Endodermal cell (in vitro differentiated cells): ENCODE measurements at regions not wholly inside any gene's neighbourhood (a gene's known extent, or its start where the extent isn't known, plus 50 kb on each side); places are given as distances from the start of the nearest gene placed in this dataset.

ENCODE experiments used
- DNase-seq: peaks from one replicate; pipeline ENCODE4 v3.0.0-alpha.2; 2017
- H3K27ac ChIP-seq: 2 replicates; pipeline ENCODE4 v1.5.1; 2013; ENCODE audit warnings: mild to moderate bottlenecking, low read depth, low read length, moderate library complexity
- H3K27me3 ChIP-seq: 2 replicates; pipeline ENCODE4 v1.6.1; 2013; ENCODE audit warnings: mild to moderate bottlenecking, low read length, moderate library complexity; ENCODE audit not compliant: insufficient read depth, control insufficient read depth, poor library complexity, severe bottlenecking
- H3K36me3 ChIP-seq: 2 replicates; pipeline ENCODE4 v1.7.0; 2013; ENCODE audit warnings: mild to moderate bottlenecking, low read length, moderate library complexity; ENCODE audit not compliant: control insufficient read depth, insufficient read depth
- H3K4me1 ChIP-seq: one replicate; pipeline ENCODE4 v1.7.0; 2013; ENCODE audit warnings: low read length; ENCODE audit not compliant: control insufficient read depth, insufficient read depth
- H3K4me3 ChIP-seq: 2 replicates; pipeline ENCODE4 v1.5.1; 2013; ENCODE audit warnings: mild to moderate bottlenecking, low read length, moderate library complexity
- H3K9ac ChIP-seq: 2 replicates; pipeline ENCODE4 v1.6.1; 2013; ENCODE audit warnings: mild to moderate bottlenecking, low read length, moderate library complexity; ENCODE audit not compliant: poor library complexity, severe bottlenecking; ENCODE audit errors: extremely low read depth
- H3K9me3 ChIP-seq: 2 replicates; pipeline ENCODE4 v1.6.1; 2013; ENCODE audit warnings: mild to moderate bottlenecking, low read length, moderate library complexity; ENCODE audit not compliant: control insufficient read depth
- H3K27ac Mint-ChIP-seq: 2 replicates; pipeline ENCODE4 v1.8.0; 2020; ENCODE audit warnings: mixed read lengths
- H3K27me3 Mint-ChIP-seq: 2 replicates; pipeline ENCODE4 v1.8.0; 2021; ENCODE audit warnings: mild to moderate bottlenecking, mixed read lengths; ENCODE audit not compliant: insufficient read depth
- H3K36me3 Mint-ChIP-seq: 2 replicates; pipeline ENCODE4 v1.8.0; 2020; ENCODE audit warnings: low read depth, mixed read lengths
- H3K4me1 Mint-ChIP-seq: 2 replicates; pipeline ENCODE4 v1.8.0; 2020; ENCODE audit warnings: mixed read lengths
- H3K4me3 Mint-ChIP-seq: 2 replicates; pipeline ENCODE4 v1.8.0; 2020; ENCODE audit warnings: mild to moderate bottlenecking, moderate library complexity, mixed read lengths
- H3K9me3 Mint-ChIP-seq: 2 replicates; pipeline ENCODE4 v1.8.0; 2020; ENCODE audit warnings: mild to moderate bottlenecking, mixed read lengths
- WGBS, 2 experiments: methylation state at CpG; one replicate each; pipeline versions ENCODE4 v1.1.5 to v1.1.7; 2013; ENCODE audit warnings: missing lambda C conversion rate in 2 of 2, mixed read lengths in 1 of 2; ENCODE audit not compliant: insufficient coverage in 1 of 2, insufficient read length in 1 of 2; 5-methylcytosine and 5-hydroxymethylcytosine counted together
- TF ChIP-seq, protein P1 (sequence below): fragments of 200-600 bp; sonication (generic); conservative IDR thresholded peaks from 2 replicates; pipeline ENCODE4 v1.5.0; 2021; ENCODE audit warnings: antibody characterized with exemption, mild to moderate bottlenecking

GRCh38 chr3:162468791-162469190 is 972.2 kb downstream of the OTOL1 start:
- Mint-ChIP-seq H3K4me3 (no peak overlapping the region), H3K4me1 (no peaks in the 10 kb centered on the region), H3K36me3 (no peaks in the 10 kb centered on the region), H3K9me3 (no peaks in the 10 kb centered on the region), H3K27me3 (no peaks in the 10 kb centered on the region), H3K27ac (no peak overlapping the region)
- Histone ChIP-seq H3K4me1 (no peaks in the 10 kb centered on the region), H3K9ac (no peak overlapping the region), H3K9me3 (no peaks in the 10 kb centered on the region), H3K4me3 (no peak overlapping the region), H3K27ac (no peak overlapping the region), H3K27me3 (no peaks in the 10 kb centered on the region), H3K36me3 (no peaks in the 10 kb centered on the region)
- WGBS, 2 experiments: 88 to 96% methylated on average over 1 to 2 of the region's 2 CpGs
- no peak for DNase-seq
- TF ChIP-seq, protein P1, sequence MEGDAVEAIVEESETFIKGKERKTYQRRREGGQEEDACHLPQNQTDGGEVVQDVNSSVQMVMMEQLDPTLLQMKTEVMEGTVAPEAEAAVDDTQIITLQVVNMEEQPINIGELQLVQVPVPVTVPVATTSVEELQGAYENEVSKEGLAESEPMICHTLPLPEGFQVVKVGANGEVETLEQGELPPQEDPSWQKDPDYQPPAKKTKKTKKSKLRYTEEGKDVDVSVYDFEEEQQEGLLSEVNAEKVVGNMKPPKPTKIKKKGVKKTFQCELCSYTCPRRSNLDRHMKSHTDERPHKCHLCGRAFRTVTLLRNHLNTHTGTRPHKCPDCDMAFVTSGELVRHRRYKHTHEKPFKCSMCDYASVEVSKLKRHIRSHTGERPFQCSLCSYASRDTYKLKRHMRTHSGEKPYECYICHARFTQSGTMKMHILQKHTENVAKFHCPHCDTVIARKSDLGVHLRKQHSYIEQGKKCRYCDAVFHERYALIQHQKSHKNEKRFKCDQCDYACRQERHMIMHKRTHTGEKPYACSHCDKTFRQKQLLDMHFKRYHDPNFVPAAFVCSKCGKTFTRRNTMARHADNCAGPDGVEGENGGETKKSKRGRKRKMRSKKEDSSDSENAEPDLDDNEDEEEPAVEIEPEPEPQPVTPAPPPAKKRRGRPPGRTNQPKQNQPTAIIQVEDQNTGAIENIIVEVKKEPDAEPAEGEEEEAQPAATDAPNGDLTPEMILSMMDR: no peak

- no peaks in the 10 kb centered on the region for H3K36me3 Mint-ChIP-seq
- no peaks in the 10 kb centered on the region for H3K4me1 ChIP-seq
- H3K9me3 Mint-ChIP-seq: peaks cover 2% of the 10 kb centered on the region
- H3K27me3 ChIP-seq: no peaks in the 10 kb centered on the region
- 93% methylated on average over 1 of the region's 1 CpG; no CpG with 5 or more reads in 1 of the 2 experiments for WGBS, 2 experiments
- H3K27ac Mint-ChIP-seq: no peak overlapping the region
- H3K9me3 ChIP-seq: peaks cover 4% of the 10 kb centered on the region
- no peaks in the 10 kb centered on the region for H3K4me1 Mint-ChIP-seq
- no peaks in the 10 kb centered on the region for H3K27me3 Mint-ChIP-seq
- H3K9ac ChIP-seq: no peak overlapping the region
- H3K27ac ChIP-seq: no peak overlapping the region
- no peaks in the 10 kb centered on the region for H3K36me3 ChIP-seq
- H3K4me3 Mint-ChIP-seq: no peak overlapping the region
- DNase-seq: no peak
- H3K4me3 ChIP-seq: no peak overlapping the region
- TF ChIP-seq, protein P1: no peak
These were observed 990.5 kb downstream of the OTOL1 start for GRCh38 chr3:162487138-162487537.

- H3K27ac Mint-ChIP-seq: no peak overlapping the region
- no peak overlapping the region for H3K4me3 Mint-ChIP-seq
- Histone ChIP-seq H3K4me3 (no peak overlapping the region), H3K9me3 (peaks cover 4% of the 10 kb centered on the region), H3K36me3 (no peaks in the 10 kb centered on the region), H3K27ac (no peak overlapping the region), H3K27me3 (peaks cover 5% of the 10 kb centered on the region), H3K4me1 (no peaks in the 10 kb centered on the region), H3K9ac (no peak overlapping the region)
- no peaks in the 10 kb centered on the region for H3K27me3 Mint-ChIP-seq
- no peaks in the 10 kb centered on the region for H3K4me1 Mint-ChIP-seq
- TF ChIP-seq, protein P1: peak; percentile 58
- 95% methylated on average over 2 of the region's 2 CpGs; no CpG with 5 or more reads in 1 of the 2 experiments for WGBS, 2 experiments
- DNase-seq: no peak
- no peaks in the 10 kb centered on the region for H3K36me3 Mint-ChIP-seq
- peaks cover 2% of the 10 kb centered on the region for H3K9me3 Mint-ChIP-seq
These were observed 993.2 kb downstream of the OTOL1 start for GRCh38 chr3:162489853-162490252.
